ENCODE measurements at regions not wholly inside any gene's neighbourhood (a gene's known extent, or its start where the extent isn't known, plus 50 kb on each side); places are given as distances from the start of the nearest gene placed in this dataset.

DNA sequence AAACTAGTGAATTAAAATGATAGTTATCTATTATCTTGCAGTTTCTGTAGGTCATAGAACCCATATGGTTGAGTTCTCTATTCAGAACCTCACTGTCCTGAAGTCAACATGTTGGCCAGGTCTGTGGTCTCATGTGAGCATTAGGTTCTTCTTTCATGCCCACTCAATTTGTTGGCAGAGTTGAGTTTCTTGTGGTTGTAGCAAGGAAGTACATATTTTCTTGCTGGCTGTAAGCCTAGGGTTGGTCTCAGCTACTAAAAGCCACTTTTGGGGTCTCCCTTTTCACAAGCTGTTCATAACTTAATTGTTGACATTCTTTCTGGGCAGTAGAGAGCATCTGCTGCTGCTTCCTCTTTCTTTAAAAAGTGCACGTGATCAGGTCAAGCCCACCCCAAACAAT lies 1165.1 kb upstream of the NCAM2 start:
- no peak for ATAC-seq
- Histone ChIP-seq H3K36me3 (no peaks in the 10 kb centered on the region), H3K4me1 (no peaks in the 10 kb centered on the region), H3K27me3 (no peaks in the 10 kb centered on the region), H3K4me3 (no peak overlapping the region), H3K9me3 (no peaks in the 10 kb centered on the region), H3K27ac (no peak overlapping the region)
- TF ChIP-seq, protein P1, sequence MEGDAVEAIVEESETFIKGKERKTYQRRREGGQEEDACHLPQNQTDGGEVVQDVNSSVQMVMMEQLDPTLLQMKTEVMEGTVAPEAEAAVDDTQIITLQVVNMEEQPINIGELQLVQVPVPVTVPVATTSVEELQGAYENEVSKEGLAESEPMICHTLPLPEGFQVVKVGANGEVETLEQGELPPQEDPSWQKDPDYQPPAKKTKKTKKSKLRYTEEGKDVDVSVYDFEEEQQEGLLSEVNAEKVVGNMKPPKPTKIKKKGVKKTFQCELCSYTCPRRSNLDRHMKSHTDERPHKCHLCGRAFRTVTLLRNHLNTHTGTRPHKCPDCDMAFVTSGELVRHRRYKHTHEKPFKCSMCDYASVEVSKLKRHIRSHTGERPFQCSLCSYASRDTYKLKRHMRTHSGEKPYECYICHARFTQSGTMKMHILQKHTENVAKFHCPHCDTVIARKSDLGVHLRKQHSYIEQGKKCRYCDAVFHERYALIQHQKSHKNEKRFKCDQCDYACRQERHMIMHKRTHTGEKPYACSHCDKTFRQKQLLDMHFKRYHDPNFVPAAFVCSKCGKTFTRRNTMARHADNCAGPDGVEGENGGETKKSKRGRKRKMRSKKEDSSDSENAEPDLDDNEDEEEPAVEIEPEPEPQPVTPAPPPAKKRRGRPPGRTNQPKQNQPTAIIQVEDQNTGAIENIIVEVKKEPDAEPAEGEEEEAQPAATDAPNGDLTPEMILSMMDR (IDR thresholded peaks at IDR 0.05) = no peak
- no peak for TF ChIP-seq POLR2A (IDR thresholded peaks at IDR 0.05)
- TF ChIP-seq EP300 (IDR thresholded peaks at IDR 0.05) = no peak
- WGBS, 2 donors (ENCODE audit: low coverage in 1 of 2) = 11 to 43% methylated on average over 1 of the region's 1 CpG

DNA sequence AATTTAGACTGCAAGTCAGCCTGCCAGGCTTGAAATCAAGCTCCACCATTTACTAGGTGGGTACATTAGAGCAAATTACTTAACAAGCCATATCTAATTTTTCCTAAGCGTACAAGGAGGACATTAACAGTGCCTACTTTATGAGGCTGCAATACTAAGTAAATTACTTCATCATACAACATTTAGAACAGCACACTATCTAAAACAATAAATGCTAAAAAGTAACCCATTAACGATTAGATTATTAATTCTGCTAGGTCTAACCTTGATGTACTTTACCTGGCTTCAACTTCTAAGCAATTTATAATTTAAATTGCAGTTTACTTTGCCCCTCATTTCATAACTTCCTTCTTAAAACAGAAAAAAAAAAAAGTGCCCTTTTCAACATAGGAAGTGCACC lies 1155.6 kb upstream of the NCAM2 start:
- H3K27me3 ChIP-seq = no peaks in the 10 kb centered on the region
- H3K36me3 ChIP-seq = no peaks in the 10 kb centered on the region
- H3K27ac ChIP-seq = no peak overlapping the region
- no peak overlapping the region for H3K4me3 ChIP-seq
- H3K9me3 ChIP-seq = no peaks in the 10 kb centered on the region
- WGBS, 2 donors (ENCODE audit: low coverage in 1 of 2) = 90 to 100% methylated on average over 2 of the region's 2 CpGs
- no peaks in the 10 kb centered on the region for H3K4me1 ChIP-seq
- ATAC-seq = no peak
- no peak for TF ChIP-seq EP300 (IDR thresholded peaks at IDR 0.05)
- TF ChIP-seq, protein P1 (IDR thresholded peaks at IDR 0.05) = no peak
- no peak for TF ChIP-seq POLR2AphosphoS5 (IDR thresholded peaks at IDR 0.05)
- TF ChIP-seq POLR2A (IDR thresholded peaks at IDR 0.05) = no peak

DNA sequence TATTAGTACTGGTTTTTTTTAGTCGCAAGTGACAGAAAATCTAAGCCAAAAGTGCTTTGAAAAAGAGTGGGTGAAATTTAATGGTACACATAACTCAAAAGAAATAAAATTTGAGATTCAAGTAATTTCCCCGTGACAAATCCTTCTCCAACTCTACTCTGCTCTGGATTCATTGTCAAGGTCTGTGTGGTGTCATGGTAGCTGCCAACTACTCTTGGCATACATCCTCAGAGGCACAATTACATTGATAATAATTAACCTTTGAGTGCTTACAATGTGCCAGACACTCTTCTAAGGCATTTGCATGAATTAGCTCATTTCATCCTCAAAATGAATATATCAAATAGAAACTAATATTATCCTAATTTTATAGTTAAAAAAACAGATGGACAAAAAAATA lies 1153.9 kb upstream of the NCAM2 start:
- no peak overlapping the region for H3K27ac ChIP-seq

DNA sequence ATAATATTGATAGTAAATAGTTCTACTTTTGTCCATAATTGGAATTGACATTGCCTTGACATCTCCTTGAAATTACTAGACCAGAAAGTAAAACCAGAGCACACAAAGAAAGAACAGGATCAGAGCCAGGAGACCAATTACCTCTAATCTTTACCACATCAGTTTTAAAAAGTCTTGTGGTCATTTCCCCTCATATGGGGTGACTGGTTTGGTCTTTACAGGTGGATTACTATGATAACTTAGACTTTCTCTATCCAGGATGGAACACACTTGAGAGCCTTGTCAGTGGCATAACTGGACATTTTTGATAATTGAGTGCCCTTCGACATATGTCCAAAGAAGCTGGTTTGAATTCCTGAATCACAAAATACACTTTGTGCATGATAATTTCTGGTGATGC lies 1148.1 kb upstream of the NCAM2 start:
- Histone ChIP-seq H3K4me3 (no peak overlapping the region), H3K27ac (no peak overlapping the region), H3K4me1 (no peaks in the 10 kb centered on the region), H3K36me3 (no peaks in the 10 kb centered on the region), H3K9me3 (no peaks in the 10 kb centered on the region), H3K27me3 (no peaks in the 10 kb centered on the region)
- TF ChIP-seq EP300 (IDR thresholded peaks at IDR 0.05) = no peak
- no peak for TF ChIP-seq POLR2A (IDR thresholded peaks at IDR 0.05)
- TF ChIP-seq, protein P1 (IDR thresholded peaks at IDR 0.05) = no peak
- TF ChIP-seq POLR2AphosphoS5 (IDR thresholded peaks at IDR 0.05) = no peak
- 86 to 91% methylated on average over 1 of the region's 1 CpG for WGBS, 2 donors (ENCODE audit: low coverage in 1 of 2)
- no peak for ATAC-seq

More for the DNA sequence above, 1153.9 kb upstream of the NCAM2 start:
- H3K4me3 ChIP-seq = no peak overlapping the region
- no peak for ATAC-seq
- H3K36me3 ChIP-seq = no peaks in the 10 kb centered on the region
- TF ChIP-seq POLR2AphosphoS5 (IDR thresholded peaks at IDR 0.05) = no peak
- no peak for TF ChIP-seq EP300 (IDR thresholded peaks at IDR 0.05)
- no peak for TF ChIP-seq POLR2A (IDR thresholded peaks at IDR 0.05)
- TF ChIP-seq, protein P1 (IDR thresholded peaks at IDR 0.05) = no peak
- no peaks in the 10 kb centered on the region for H3K4me1 ChIP-seq
- WGBS, 2 donors (ENCODE audit: low coverage in 1 of 2) = 77 to 82% methylated on average over 1 to 2 of the region's 2 CpGs
- H3K9me3 ChIP-seq = no peaks in the 10 kb centered on the region
- no peaks in the 10 kb centered on the region for H3K27me3 ChIP-seq

DNA sequence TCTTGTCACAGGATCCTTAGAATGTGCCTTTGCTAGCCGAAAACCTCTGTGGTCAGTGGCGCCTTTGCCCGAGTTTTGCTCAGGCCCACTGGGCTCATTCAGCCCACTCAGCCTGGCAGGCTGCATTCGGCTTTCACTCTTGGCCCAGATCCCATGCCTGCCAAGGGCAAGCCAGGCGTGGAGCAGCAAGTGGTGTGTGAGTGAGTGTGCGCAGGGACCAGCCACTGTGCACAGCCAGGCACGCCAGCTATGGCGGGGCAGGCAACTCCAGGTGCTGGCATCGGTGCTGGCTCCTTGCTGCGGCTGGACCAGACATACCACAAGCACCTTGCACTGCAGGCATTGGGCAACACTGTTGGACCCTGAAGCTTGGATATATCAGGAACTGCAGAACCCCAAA lies 1145.1 kb upstream of the NCAM2 start:
- Histone ChIP-seq H3K4me3 (no peak overlapping the region), H3K27ac (no peak overlapping the region), H3K4me1 (no peaks in the 10 kb centered on the region), H3K36me3 (no peaks in the 10 kb centered on the region), H3K27me3 (no peaks in the 10 kb centered on the region), H3K9me3 (no peaks in the 10 kb centered on the region)
- WGBS, 2 donors (ENCODE audit: low coverage in 1 of 2) = 100% methylated on average over 3 of the region's 10 CpGs; no CpG with 5 or more reads in 1 of the 2 donors
- TF ChIP-seq, protein P1 (IDR thresholded peaks at IDR 0.05) = no peak
- TF ChIP-seq POLR2AphosphoS5 (IDR thresholded peaks at IDR 0.05) (no peak), POLR2A (IDR thresholded peaks at IDR 0.05) (no peak), EP300 (IDR thresholded peaks at IDR 0.05) (no peak)
- no peak for ATAC-seq

All from gastroesophageal sphincter (tissue), 4 donors.